Ishikawa (cell line): ENCODE measurements at regions not wholly inside any gene's neighbourhood (a gene's known extent, or its start where the extent isn't known, plus 50 kb on each side); places are given as distances from the start of the nearest gene placed in this dataset.

ENCODE experiments used
- CEBPB ChIP-seq: IDR thresholded peaks from 2 replicates; pipeline ENCODE4 v1.6.1; 2012
- CREB1 ChIP-seq: IDR thresholded peaks from 2 replicates; pipeline ENCODE4 v1.6.1; 2012; ENCODE audit warnings: low read depth
- EP300 ChIP-seq: IDR thresholded peaks from 2 replicates; pipeline ENCODE4 v1.6.1; 2012; ENCODE audit warnings: borderline replicate concordance
- REST ChIP-seq: IDR thresholded peaks from 2 replicates; pipeline ENCODE4 v1.6.1; 2012; ENCODE audit warnings: low read depth, mild to moderate bottlenecking
- TAF1 ChIP-seq: IDR thresholded peaks from 2 replicates; pipeline ENCODE4 v1.6.1; 2012; ENCODE audit warnings: low read depth, mild to moderate bottlenecking
- YY1 ChIP-seq: IDR thresholded peaks from 2 replicates; pipeline ENCODE4 v1.6.1; 2012; ENCODE audit warnings: low read depth
- ZBTB7A ChIP-seq: IDR thresholded peaks from 2 replicates; pipeline ENCODE4 v1.6.1; 2012; ENCODE audit warnings: low read depth

GRCh38 chr22:47417699-47418098 lies 655.2 kb downstream of the TBC1D22A start:
- TF ChIP-seq ZBTB7A = no peak
- no peak for TF ChIP-seq EP300
- TF ChIP-seq REST = no peak
- no peak for TF ChIP-seq YY1
- TF ChIP-seq CEBPB = no peak
- TF ChIP-seq TAF1 = no peak
- no peak for TF ChIP-seq CREB1
